ENCODE measurements at regions not wholly inside any gene's neighbourhood (a gene's known extent, or its start where the extent isn't known, plus 50 kb on each side); places are given as distances from the start of the nearest gene placed in this dataset.

DNA sequence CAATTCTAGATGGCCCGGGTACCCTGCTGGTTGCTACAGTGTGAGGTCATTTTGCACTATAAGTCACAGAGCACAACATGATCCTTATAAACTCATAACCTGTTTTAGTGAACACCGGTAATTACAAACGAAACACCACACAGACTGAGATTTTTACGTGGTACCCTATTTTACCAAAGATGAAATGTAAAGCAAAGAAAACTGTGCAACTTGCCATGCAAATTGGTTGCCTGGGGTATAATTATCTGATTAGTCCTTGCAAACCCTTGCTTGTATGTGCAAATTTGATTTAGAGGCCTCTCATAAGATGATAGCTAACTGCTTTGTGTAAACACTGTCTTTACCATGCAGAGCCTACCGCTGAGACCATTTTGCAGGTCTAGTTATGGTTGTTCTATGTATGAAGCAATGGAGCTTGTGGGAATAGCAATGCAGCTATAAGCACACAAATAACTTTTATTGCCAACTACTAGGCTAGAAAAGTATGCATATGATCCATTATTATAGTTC, 372.1 kb upstream of the FAR2 start:
- TF ChIP-seq POLR2AphosphoS5 (IDR thresholded peaks at IDR 0.05) (no peak), CTCF (IDR thresholded peaks at IDR 0.05) (no peak), POLR2A (IDR thresholded peaks at IDR 0.05) (no peak)
- Histone ChIP-seq H3K4me3 (no peak overlapping the region), H3K9me3 (no peaks in the 10 kb centered on the region)

GRCh38 chr12:28777603-28778365, 371.3 kb upstream of the FAR2 start:
- Histone ChIP-seq H3K27me3 (no peaks in the 10 kb centered on the region), H3K9me3 (no peaks in the 10 kb centered on the region), H3K4me1 (no peaks in the 10 kb centered on the region), H3K27ac (no peak overlapping the region), H3K4me3 (no peak overlapping the region), H3K36me3 (no peaks in the 10 kb centered on the region)
- DNase-seq (ENCODE audit: low spot score in 2 of 2) = no peak
- TF ChIP-seq CTCF (IDR thresholded peaks at IDR 0.05) = no peak
- no peak for TF ChIP-seq POLR2AphosphoS5 (IDR thresholded peaks at IDR 0.05)
- no peak for TF ChIP-seq POLR2A (IDR thresholded peaks at IDR 0.05)
- intact Hi-C loops (cut with DNase I; ENCODE audit: low total_unique reads) = no loop called here

More for the DNA sequence above, 372.1 kb upstream of the FAR2 start:
- no peak for DNase-seq (ENCODE audit: low spot score in 2 of 2)
- intact Hi-C loops (cut with DNase I; ENCODE audit: low total_unique reads) = no loop called here
- H3K27ac ChIP-seq = no peak overlapping the region
- no peaks in the 10 kb centered on the region for H3K27me3 ChIP-seq
- no peaks in the 10 kb centered on the region for H3K4me1 ChIP-seq
- H3K36me3 ChIP-seq = no peaks in the 10 kb centered on the region

DNA sequence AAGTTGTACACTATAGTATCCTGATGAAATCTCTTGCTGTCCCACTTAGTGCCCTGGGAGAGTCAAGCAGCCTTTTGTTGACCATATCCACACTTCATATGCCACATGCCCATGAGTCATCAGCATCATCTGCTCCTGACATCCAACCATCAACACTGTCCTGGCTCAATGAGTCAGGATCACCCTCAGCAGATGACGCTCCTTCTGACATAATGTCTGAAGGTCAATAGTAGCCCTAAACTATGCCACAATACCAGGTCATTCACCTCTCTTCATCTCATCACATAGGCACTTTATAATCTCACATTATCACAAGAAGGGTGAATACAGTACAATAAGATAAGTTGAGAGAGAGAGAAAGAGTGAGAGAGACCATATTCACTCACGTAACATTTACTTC, 369.0 kb upstream of the FAR2 start:
- Histone ChIP-seq H3K27me3 (no peaks in the 10 kb centered on the region), H3K9me3 (no peaks in the 10 kb centered on the region), H3K27ac (no peak overlapping the region), H3K4me1 (no peaks in the 10 kb centered on the region), H3K36me3 (no peaks in the 10 kb centered on the region), H3K4me3 (no peak overlapping the region)
- intact Hi-C loops (cut with DNase I; ENCODE audit: low total_unique reads) = no loop called here
- TF ChIP-seq CTCF (IDR thresholded peaks at IDR 0.05) (no peak), POLR2AphosphoS5 (IDR thresholded peaks at IDR 0.05) (no peak), POLR2A (IDR thresholded peaks at IDR 0.05) (no peak)
- DNase-seq (ENCODE audit: low spot score in 2 of 2) = no peak

GRCh38 chr12:28780960-28781359, 368.1 kb upstream of the FAR2 start:
- H3K4me1 ChIP-seq = no peaks in the 10 kb centered on the region
- no peak for DNase-seq (ENCODE audit: low spot score in 2 of 2)
- intact Hi-C loops (cut with DNase I; ENCODE audit: low total_unique reads) = no loop called here
- no peaks in the 10 kb centered on the region for H3K27me3 ChIP-seq
- TF ChIP-seq POLR2AphosphoS5 (IDR thresholded peaks at IDR 0.05) (no peak), POLR2A (IDR thresholded peaks at IDR 0.05) (no peak), CTCF (IDR thresholded peaks at IDR 0.05) (no peak)
- no peak overlapping the region for H3K4me3 ChIP-seq
- no peak overlapping the region for H3K27ac ChIP-seq
- no peaks in the 10 kb centered on the region for H3K9me3 ChIP-seq
- H3K36me3 ChIP-seq = no peaks in the 10 kb centered on the region
